ENCODE measurements at regions not wholly inside any gene's neighbourhood (a gene's known extent, or its start where the extent isn't known, plus 50 kb on each side); places are given as distances from the start of the nearest gene placed in this dataset.
A peak's percentile ranks its signal among the peaks of the same experiment; 100 is the strongest.

DNA sequence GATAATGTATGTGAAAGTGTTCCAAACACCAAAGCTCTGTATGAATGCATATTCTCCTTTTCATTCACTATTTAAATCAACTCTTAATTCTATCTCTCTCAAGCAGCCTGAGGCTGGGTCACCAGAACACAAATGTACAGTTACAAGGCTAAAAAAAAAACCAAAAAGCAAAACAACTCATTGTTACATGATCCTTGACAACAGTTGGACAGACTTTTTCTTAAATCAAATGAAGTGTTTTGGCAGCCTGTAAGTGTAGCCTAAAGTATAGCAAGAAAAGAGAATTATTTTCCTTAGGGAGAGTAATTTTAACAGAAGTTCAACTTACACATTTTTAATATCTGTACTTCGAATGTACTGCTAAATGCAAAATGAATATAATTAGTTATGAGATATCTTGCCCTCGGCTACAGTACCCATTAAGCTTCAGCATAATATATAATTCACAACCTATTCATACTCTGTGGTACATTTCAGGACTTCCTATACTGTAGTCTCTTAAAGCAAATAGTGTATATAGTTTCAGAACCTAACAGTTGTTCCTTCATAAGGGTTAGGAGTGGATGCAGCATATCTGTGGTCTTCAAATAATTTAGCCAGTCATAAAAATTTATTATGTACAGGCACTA is 214.0 kb upstream of the BTG1 start:
- no peak for TF ChIP-seq CTCF (IDR thresholded peaks at IDR 0.05)
- no peaks in the 10 kb centered on the region for H3K79me2 ChIP-seq
- no peak overlapping the region for H2AFZ ChIP-seq
- no peak overlapping the region for H3K4me3 ChIP-seq (ENCODE audit: low read depth, low read length)
- H3K27me3 ChIP-seq (ENCODE audit: control insufficient read depth, insufficient read depth, low read length) = no peaks in the 10 kb centered on the region
- no peak overlapping the region for H3K9ac ChIP-seq
- H3K9me3 ChIP-seq (ENCODE audit: control insufficient read depth, low read length) = no peaks in the 10 kb centered on the region
- H3K27ac ChIP-seq = no peak overlapping the region
- no peak overlapping the region for H3K4me2 ChIP-seq (ENCODE audit: low read length)
- H3K4me1 ChIP-seq = no peaks in the 10 kb centered on the region
- no peaks in the 10 kb centered on the region for H3K36me3 ChIP-seq (ENCODE audit: control insufficient read depth, insufficient read depth, low read length)

GRCh38 chr12:92357584-92358261 is 212.1 kb upstream of the BTG1 start:
- no peak overlapping the region for H3K4me2 ChIP-seq (ENCODE audit: low read length)
- H3K4me3 ChIP-seq (ENCODE audit: low read depth, low read length) = no peak overlapping the region
- no peaks in the 10 kb centered on the region for H3K27me3 ChIP-seq (ENCODE audit: control insufficient read depth, insufficient read depth, low read length)
- H3K9ac ChIP-seq = no peak overlapping the region
- H3K79me2 ChIP-seq = no peaks in the 10 kb centered on the region
- H3K4me1 ChIP-seq = no peaks in the 10 kb centered on the region
- peak overlapping the region; percentile 40 for H2AFZ ChIP-seq
- H3K36me3 ChIP-seq (ENCODE audit: control insufficient read depth, insufficient read depth, low read length) = no peaks in the 10 kb centered on the region
- no peak for TF ChIP-seq CTCF (IDR thresholded peaks at IDR 0.05)
- H3K9me3 ChIP-seq (ENCODE audit: control insufficient read depth, low read length) = no peaks in the 10 kb centered on the region
- no peak overlapping the region for H3K27ac ChIP-seq

GRCh38 chr12:92356425-92356824 is 210.8 kb upstream of the BTG1 start:
- Histone ChIP-seq H3K79me2 (no peaks in the 10 kb centered on the region), H3K4me3 (ENCODE audit: low read depth, low read length) (no peak overlapping the region), H3K9ac (no peak overlapping the region), H3K36me3 (ENCODE audit: control insufficient read depth, insufficient read depth, low read length) (no peaks in the 10 kb centered on the region), H3K4me1 (no peaks in the 10 kb centered on the region), H3K4me2 (ENCODE audit: low read length) (no peak overlapping the region), H3K27ac (no peak overlapping the region), H3K27me3 (ENCODE audit: control insufficient read depth, insufficient read depth, low read length) (no peaks in the 10 kb centered on the region), H3K9me3 (ENCODE audit: control insufficient read depth, low read length) (no peaks in the 10 kb centered on the region), H2AFZ (no peak overlapping the region)
- TF ChIP-seq CTCF (IDR thresholded peaks at IDR 0.05) = no peak

DNA sequence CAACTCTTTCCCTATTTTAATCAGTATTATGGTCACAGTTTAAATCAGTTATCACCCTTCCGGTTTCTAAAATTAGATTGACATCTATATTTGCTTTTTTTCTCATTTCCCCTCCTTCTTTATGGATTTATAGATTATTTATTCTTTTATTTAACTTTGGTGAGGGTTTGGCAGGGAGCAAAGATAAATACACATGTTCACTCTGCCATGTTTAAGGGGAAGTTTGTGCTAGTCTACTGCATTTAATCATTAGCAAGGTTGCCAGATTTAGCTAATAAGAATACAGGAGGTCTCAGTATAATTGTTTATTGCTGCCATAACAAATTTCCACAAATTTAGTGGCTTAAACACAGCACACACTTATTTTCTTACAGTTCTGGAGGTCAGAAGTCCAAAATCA is 204.0 kb upstream of the BTG1 start:
- TF ChIP-seq CTCF (IDR thresholded peaks at IDR 0.05) = no peak
- H3K27me3 ChIP-seq (ENCODE audit: control insufficient read depth, insufficient read depth, low read length) = no peaks in the 10 kb centered on the region
- H3K9me3 ChIP-seq (ENCODE audit: control insufficient read depth, low read length) = no peaks in the 10 kb centered on the region
- no peak overlapping the region for H3K27ac ChIP-seq
- H3K79me2 ChIP-seq = no peaks in the 10 kb centered on the region
- H3K4me3 ChIP-seq (ENCODE audit: low read depth, low read length) = no peak overlapping the region
- H3K36me3 ChIP-seq (ENCODE audit: control insufficient read depth, insufficient read depth, low read length) = no peaks in the 10 kb centered on the region
- no peaks in the 10 kb centered on the region for H3K4me1 ChIP-seq
- H3K4me2 ChIP-seq (ENCODE audit: low read length) = no peak overlapping the region
- no peak overlapping the region for H3K9ac ChIP-seq
- no peak overlapping the region for H2AFZ ChIP-seq

DNA sequence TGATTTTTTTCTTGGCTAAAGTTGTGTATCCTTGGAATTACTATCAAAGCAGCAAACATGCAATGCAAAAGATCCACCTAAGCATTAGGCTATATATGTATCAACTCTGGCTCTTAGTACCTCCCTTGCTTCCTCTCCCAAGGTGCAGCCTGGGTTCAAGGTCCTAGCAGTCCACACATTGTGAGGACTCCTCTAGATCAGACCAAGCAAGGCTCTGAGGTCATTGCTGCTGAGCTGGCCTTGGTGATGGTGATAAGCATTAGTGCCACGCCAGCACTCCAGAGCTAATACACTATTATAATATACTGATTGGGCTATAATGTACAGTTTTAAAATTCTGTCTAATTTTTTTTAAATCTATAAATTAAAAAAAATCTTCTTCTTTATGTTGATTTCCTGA is 196.9 kb upstream of the BTG1 start:
- no peaks in the 10 kb centered on the region for H3K27me3 ChIP-seq (ENCODE audit: control insufficient read depth, insufficient read depth, low read length)
- no peak overlapping the region for H3K4me2 ChIP-seq (ENCODE audit: low read length)
- no peaks in the 10 kb centered on the region for H3K36me3 ChIP-seq (ENCODE audit: control insufficient read depth, insufficient read depth, low read length)
- H3K27ac ChIP-seq = no peak overlapping the region
- H2AFZ ChIP-seq = no peak overlapping the region
- H3K9me3 ChIP-seq (ENCODE audit: control insufficient read depth, low read length) = no peaks in the 10 kb centered on the region
- no peaks in the 10 kb centered on the region for H3K79me2 ChIP-seq
- no peak overlapping the region for H3K9ac ChIP-seq
- H3K4me1 ChIP-seq = no peaks in the 10 kb centered on the region
- no peak for TF ChIP-seq CTCF (IDR thresholded peaks at IDR 0.05)
- H3K4me3 ChIP-seq (ENCODE audit: low read depth, low read length) = no peak overlapping the region
